Lower leg skin (tissue), 3 donors: ENCODE measurements at regions not wholly inside any gene's neighbourhood (a gene's known extent, or its start where the extent isn't known, plus 50 kb on each side); places are given as distances from the start of the nearest gene placed in this dataset.

Source experiments
- CTCF ChIP-seq, 3 donors: fragments of 450-650 bp; IDR thresholded peaks; one replicate each; pipeline ENCODE4 v1.5.1; 2016; ENCODE audit warnings: antibody characterized with exemption in 3 of 3, mild to moderate bottlenecking in 3 of 3, moderate library complexity in 2 of 3
- POLR2A ChIP-seq, 2 donors: fragments of 450-650 bp; IDR thresholded peaks; one replicate each; pipeline ENCODE4 v1.6.1; 2016 to 2017; ENCODE audit warnings: antibody characterized with exemption in 2 of 2, mild to moderate bottlenecking in 1 of 2, moderate library complexity in 1 of 2

DNA sequence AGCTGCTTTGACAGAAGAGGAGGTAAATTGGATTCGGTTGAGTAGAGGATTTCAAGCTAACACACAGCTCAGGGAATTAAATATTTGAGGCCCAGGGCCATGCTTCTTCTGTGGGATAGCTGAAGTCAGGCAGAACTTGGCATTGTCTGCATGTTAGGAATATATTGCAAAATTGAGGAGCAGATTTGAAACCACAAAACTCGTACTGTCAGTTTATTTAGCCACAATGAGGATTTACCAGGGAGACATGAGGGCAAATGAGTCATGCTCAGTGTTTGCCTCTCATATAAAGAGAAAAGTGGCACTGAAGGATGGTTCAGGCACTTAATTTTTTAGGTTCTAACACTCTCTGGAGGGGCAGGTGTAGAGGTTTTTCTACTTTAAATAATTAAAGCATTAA, 83.0 kb upstream of the PRLR start:
- no peak for TF ChIP-seq CTCF (IDR thresholded peaks at IDR 0.05)
- no peak for TF ChIP-seq POLR2A (IDR thresholded peaks at IDR 0.05)
